ENCODE measurements at regions not wholly inside any gene's neighbourhood (a gene's known extent, or its start where the extent isn't known, plus 50 kb on each side); places are given as distances from the start of the nearest gene placed in this dataset.

DNA sequence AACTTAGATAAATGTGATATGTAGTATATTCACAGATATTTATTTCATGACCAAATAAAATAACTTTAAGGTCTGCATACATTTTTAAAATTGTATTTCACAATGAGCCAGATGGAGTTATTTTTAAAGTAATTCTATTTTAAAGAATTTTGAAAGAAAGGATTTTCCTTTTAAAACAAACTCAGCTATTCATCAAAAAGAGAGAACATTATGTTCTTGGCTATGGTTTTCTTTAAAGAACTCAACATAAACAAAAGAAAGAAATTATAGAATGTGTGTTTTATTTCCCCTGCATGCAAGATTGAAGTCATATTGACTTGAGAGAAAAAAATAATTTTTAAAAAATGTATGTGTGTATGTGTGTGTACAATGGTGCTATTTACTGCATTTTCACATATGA lies 1023.6 kb upstream of the CITED2 start:
- TF ChIP-seq, protein P1, sequence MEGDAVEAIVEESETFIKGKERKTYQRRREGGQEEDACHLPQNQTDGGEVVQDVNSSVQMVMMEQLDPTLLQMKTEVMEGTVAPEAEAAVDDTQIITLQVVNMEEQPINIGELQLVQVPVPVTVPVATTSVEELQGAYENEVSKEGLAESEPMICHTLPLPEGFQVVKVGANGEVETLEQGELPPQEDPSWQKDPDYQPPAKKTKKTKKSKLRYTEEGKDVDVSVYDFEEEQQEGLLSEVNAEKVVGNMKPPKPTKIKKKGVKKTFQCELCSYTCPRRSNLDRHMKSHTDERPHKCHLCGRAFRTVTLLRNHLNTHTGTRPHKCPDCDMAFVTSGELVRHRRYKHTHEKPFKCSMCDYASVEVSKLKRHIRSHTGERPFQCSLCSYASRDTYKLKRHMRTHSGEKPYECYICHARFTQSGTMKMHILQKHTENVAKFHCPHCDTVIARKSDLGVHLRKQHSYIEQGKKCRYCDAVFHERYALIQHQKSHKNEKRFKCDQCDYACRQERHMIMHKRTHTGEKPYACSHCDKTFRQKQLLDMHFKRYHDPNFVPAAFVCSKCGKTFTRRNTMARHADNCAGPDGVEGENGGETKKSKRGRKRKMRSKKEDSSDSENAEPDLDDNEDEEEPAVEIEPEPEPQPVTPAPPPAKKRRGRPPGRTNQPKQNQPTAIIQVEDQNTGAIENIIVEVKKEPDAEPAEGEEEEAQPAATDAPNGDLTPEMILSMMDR (IDR thresholded peaks at IDR 0.05; ENCODE audit: low read depth, low read length) = no peak
- TF ChIP-seq POLR2A (IDR thresholded peaks at IDR 0.05; ENCODE audit: extremely low read depth, insufficient read length) (no peak), MYC (IDR thresholded peaks at IDR 0.05; ENCODE audit: low read depth, low read length) (no peak)
- TF ChIP-seq, protein P2, sequence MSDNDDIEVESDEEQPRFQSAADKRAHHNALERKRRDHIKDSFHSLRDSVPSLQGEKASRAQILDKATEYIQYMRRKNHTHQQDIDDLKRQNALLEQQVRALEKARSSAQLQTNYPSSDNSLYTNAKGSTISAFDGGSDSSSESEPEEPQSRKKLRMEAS (IDR thresholded peaks at IDR 0.05; ENCODE audit: low read depth, low read length) = no peak
